C4-2B (cell line): ENCODE measurements at regions not wholly inside any gene's neighbourhood (a gene's known extent, or its start where the extent isn't known, plus 50 kb on each side); places are given as distances from the start of the nearest gene placed in this dataset.
A peak's percentile ranks its signal among the peaks of the same experiment; 100 is the strongest.

Experiments
- H3K27ac ChIP-seq: fragments of 450-650 bp; 2 replicates; pipeline ENCODE4 v1.5.1; 2017
- CTCF ChIP-seq: fragments of 450-650 bp; conservative IDR thresholded peaks from 2 replicates; pipeline ENCODE4 v1.5.1; 2017; ENCODE audit warnings: mild to moderate bottlenecking
- ZFX ChIP-seq: fragments of 450-650 bp; IDR thresholded peaks from 2 replicates; pipeline ENCODE4 v1.6.1; 2017

- TF ChIP-seq CTCF (no peak), ZFX (no peak)
- H3K27ac ChIP-seq: no peak overlapping the region
Measured at GRCh38 chr3:10748040-10748439, 68.0 kb upstream of the SLC6A11 start.

GRCh38 chr3:10753964-10754363, 62.1 kb upstream of the SLC6A11 start:
- H3K27ac ChIP-seq: no peak overlapping the region
- TF ChIP-seq ZFX (no peak), CTCF (no peak)

- no peak for TF ChIP-seq CTCF
- no peak for TF ChIP-seq ZFX
- no peak overlapping the region for H3K27ac ChIP-seq
Measured at GRCh38 chr3:10756546-10756945, 59.5 kb upstream of the SLC6A11 start.

GRCh38 chr3:10757021-10757820, 58.8 kb upstream of the SLC6A11 start:
- no peak overlapping the region for H3K27ac ChIP-seq
- TF ChIP-seq ZFX: no peak
- TF ChIP-seq CTCF: no peak

GRCh38 chr3:10757821-10758130, 58.3 kb upstream of the SLC6A11 start:
- TF ChIP-seq CTCF (no peak), ZFX (no peak)
- no peak overlapping the region for H3K27ac ChIP-seq

- no peak for TF ChIP-seq ZFX
- peak; percentile 73 for TF ChIP-seq CTCF
Measured at GRCh38 chr3:10758304-10759037, 57.6 kb upstream of the SLC6A11 start.

GRCh38 chr3:10759495-10759894, 56.5 kb upstream of the SLC6A11 start:
- no peak overlapping the region for H3K27ac ChIP-seq
- TF ChIP-seq ZFX (no peak), CTCF (no peak)

More at GRCh38 chr3:10758304-10759037, 57.6 kb upstream of the SLC6A11 start:
- H3K27ac ChIP-seq: no peak overlapping the region
